SK-N-DZ (cell line): ENCODE measurements at regions not wholly inside any gene's neighbourhood (a gene's known extent, or its start where the extent isn't known, plus 50 kb on each side); places are given as distances from the start of the nearest gene placed in this dataset.
"Not testable (repeated sequence)": the region's sequence is repeated elsewhere in the genome, so short reads cannot be mapped to it uniquely, and the experiment has no call there.

Source experiments
- DNase-seq: peaks from one replicate; pipeline ENCODE4 v3.0.0-alpha.2; 2015; ENCODE audit warnings: low spot score

- DNase-seq = no peak
These were observed 504.3 kb downstream of the SOX11 start for GRCh38 chr2:6196449-6196848.

- not testable (repeated sequence) for DNase-seq
These were observed 506.3 kb downstream of the SOX11 start for GRCh38 chr2:6198370-6198919.

- DNase-seq = no peak
These were observed 510.6 kb downstream of the SOX11 start for GRCh38 chr2:6202756-6203155.

- DNase-seq = no peak
These were observed 511.2 kb downstream of the SOX11 start for GRCh38 chr2:6203291-6203959.

- no peak for DNase-seq
These were observed 514.7 kb downstream of the SOX11 start for GRCh38 chr2:6206882-6207281.

GRCh38 chr2:6211236-6211635 lies 519.1 kb downstream of the SOX11 start:
- no peak for DNase-seq

GRCh38 chr2:6212491-6212890 lies 520.3 kb downstream of the SOX11 start:
- no peak for DNase-seq

GRCh38 chr2:6213056-6213780 lies 521.0 kb downstream of the SOX11 start:
- DNase-seq = no peak

GRCh38 chr2:6214471-6214870 lies 522.3 kb downstream of the SOX11 start:
- DNase-seq = no peak

GRCh38 chr2:6215053-6215452 lies 522.9 kb downstream of the SOX11 start:
- DNase-seq = no peak

- no peak for DNase-seq
These were observed 524.0 kb downstream of the SOX11 start for GRCh38 chr2:6216234-6216633.

GRCh38 chr2:6218926-6219325 lies 526.7 kb downstream of the SOX11 start:
- no peak for DNase-seq

GRCh38 chr2:6219906-6220305 lies 527.7 kb downstream of the SOX11 start:
- no peak for DNase-seq

- DNase-seq = no peak
These were observed 530.1 kb downstream of the SOX11 start for GRCh38 chr2:6222296-6222695.

GRCh38 chr2:6224267-6224666 lies 532.1 kb downstream of the SOX11 start:
- DNase-seq = no peak

GRCh38 chr2:6228251-6228650 lies 536.1 kb downstream of the SOX11 start:
- DNase-seq = no peak

- DNase-seq = no peak
These were observed 539.0 kb downstream of the SOX11 start for GRCh38 chr2:6231166-6231565.

GRCh38 chr2:6233993-6234392 lies 541.8 kb downstream of the SOX11 start:
- no peak for DNase-seq

GRCh38 chr2:6234702-6235101 lies 542.5 kb downstream of the SOX11 start:
- DNase-seq = no peak

GRCh38 chr2:6236317-6236716 lies 544.1 kb downstream of the SOX11 start:
- peak; percentile 16 for DNase-seq

- DNase-seq = no peak
These were observed 545.0 kb downstream of the SOX11 start for GRCh38 chr2:6237039-6237660.

- no peak for DNase-seq
These were observed 557.4 kb downstream of the SOX11 start for GRCh38 chr2:6249557-6249956.

- no peak for DNase-seq
These were observed 562.3 kb downstream of the SOX11 start for GRCh38 chr2:6254441-6254840.
